ENCODE measurements at regions not wholly inside any gene's neighbourhood (a gene's known extent, or its start where the extent isn't known, plus 50 kb on each side); places are given as distances from the start of the nearest gene placed in this dataset.
"Not testable (repeated sequence)": the region's sequence is repeated elsewhere in the genome, so short reads cannot be mapped to it uniquely, and the experiment has no call there.

DNA sequence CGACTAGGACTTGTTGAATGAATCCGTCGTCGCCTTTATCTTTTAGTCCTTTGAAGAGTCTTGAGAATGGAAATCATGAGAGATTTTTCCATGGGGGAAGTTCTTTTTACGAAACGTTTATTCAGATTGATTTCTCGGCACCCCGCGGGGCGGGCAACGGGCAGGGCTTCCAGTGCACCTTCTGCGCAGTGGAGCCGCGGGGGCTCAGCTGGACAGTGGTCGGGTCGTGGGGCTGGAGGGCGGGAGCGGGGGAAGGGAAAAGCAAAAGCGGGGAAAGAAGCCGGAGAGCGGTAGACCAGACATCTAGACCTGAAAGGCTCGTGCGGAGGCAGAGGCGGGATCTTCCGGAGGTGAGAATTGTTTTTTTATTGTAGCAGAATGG, 103.0 kb downstream of the NBPF11 start:
- DNase-seq, result peak; percentile 30

DNA sequence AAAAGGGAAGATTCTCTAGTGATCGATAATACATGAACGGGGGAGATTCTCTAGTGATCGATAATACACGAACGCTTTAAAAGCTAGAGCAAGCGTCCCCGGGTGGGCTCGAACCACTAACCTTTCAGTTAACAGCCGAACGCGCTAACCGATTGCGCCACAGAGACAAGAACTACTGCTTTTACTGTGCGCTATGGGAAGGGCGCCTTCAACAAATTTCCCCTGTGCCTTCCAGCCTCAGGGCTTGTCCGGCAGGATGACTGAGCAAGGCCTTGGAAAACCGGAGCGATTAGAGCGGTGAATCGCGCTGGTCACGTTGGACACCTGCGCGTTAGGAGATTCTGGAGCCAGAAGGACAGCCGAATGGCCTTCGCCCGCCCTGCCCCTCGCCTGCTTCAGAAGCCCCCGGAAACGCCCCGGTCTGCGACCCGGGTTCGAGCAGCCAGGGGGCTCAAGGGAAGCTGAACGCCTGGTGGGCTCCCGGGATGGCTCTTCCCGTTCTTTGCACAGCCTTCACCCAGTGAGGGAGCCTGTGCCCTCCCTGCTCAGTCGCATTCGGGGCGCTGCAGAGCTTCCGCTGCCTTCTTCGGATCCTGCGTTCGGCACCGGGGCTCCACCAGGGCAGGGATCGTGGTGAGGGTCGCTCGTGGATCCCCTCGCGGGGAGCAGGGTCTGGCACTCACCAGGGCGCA, 103.5 kb downstream of the NBPF11 start:
- DNase-seq, result peak; percentile 15

DNA sequence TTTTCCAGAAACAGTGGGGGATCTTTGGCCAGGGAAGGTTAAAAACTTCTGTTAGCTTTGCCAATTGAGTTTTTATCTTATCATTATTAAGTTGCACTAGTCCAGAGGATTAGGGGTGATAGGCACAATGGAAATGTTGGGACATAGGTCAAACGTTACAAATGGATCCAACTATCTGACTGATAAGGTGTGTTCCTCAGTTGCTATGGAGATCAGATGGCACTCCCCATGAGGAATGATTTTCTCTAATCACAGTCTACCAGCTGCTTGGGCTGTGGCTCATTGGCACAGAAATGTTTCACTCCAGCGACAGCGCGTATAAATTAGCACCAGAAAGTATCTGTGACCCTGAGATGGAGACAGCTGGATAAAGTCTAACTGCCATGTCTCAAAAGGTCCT, 106.2 kb downstream of the NBPF11 start:
- DNase-seq, result not testable (repeated sequence)

DNA sequence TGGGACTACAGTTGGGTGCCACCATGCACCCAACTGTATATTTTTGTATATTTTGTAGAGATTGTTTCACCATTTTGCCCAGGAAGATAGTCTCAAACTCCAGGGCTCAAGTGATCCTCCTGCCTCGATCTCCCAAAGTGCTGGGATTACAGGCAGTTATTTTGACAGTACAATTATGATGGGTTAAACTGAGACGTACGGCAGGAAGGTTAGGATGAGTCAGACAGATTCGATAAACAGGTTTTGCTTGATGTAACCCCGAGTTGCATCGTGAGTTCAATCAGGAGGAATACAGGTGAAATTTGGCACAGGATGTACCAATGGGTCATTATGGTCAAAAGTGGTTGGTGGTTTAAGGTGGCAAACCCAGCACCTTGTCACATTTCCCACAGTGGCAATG, 107.6 kb downstream of the NBPF11 start:
- DNase-seq, result not testable (repeated sequence)
